Fibroblast of the conjunctiva (primary cell): ENCODE measurements at regions not wholly inside any gene's neighbourhood (a gene's known extent, or its start where the extent isn't known, plus 50 kb on each side); places are given as distances from the start of the nearest gene placed in this dataset.

Experiments used
- DNase-seq: peaks from one replicate; pipeline ENCODE4 v3.0.0-alpha.2; 2010; ENCODE audit warnings: low read depth

GRCh38 chr7:33661430-33662160, 243.7 kb upstream of the BMPER start:
- no peak for DNase-seq

GRCh38 chr7:33666531-33666930, 238.8 kb upstream of the BMPER start:
- DNase-seq: no peak

- no peak for DNase-seq
Observed at GRCh38 chr7:33667196-33667595, 238.1 kb upstream of the BMPER start.

GRCh38 chr7:33669251-33669670, 236.1 kb upstream of the BMPER start:
- no peak for DNase-seq

DNA sequence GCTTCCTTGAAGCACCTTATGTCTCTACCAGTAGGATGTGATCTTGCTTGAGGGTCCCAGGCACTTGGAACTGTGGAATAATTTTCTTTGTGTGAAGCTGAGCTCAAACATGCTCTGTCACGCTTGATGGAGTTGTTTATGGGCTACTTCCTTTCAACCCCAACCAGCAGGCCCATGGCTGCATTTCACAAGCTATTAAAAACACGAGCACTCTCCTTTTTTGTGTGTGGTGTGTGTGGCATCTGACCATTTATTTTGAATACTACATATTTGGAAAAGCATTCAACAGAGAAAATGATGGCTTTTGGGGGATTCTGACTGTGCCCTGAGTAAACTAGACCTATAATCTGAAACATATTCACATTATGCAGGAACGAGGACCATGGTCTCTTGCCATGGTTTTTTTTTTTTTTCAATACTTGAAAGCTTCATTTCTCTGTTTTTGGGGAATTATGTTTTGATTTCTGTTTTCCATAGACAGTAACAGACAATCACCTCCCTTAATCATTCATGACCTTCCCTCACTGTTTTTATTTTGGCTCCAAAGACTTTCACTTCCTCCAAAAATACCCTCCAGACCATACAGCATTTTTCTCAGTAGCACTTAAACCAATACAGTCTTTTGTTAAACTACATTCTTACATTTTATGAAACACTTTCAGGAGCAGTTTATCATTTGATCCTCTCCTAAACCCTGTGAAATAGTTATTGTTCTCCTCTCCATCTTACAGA, 233.6 kb upstream of the BMPER start:
- no peak for DNase-seq

GRCh38 chr7:33673029-33673700, 232.2 kb upstream of the BMPER start:
- DNase-seq: no peak

GRCh38 chr7:33674804-33675411, 230.4 kb upstream of the BMPER start:
- DNase-seq: no peak

DNA sequence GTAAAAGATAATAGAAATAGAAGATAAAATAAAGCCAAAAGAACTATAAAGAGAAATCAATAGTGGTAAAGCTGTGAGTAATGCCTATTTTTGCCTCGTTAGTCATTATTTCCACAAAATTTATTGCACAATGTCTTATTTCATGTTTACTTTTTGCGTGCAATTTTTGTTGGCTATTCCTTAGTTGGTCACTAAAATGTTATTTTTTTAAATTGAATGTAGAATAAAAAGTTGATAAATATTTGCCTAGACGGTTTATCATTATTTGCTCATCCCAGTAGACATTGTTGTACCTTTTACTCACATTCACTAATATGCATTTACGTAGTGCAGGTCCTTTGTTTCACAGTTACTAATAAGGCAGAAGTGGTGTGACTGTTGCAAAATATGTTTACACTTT, 227.8 kb upstream of the BMPER start:
- no peak for DNase-seq

GRCh38 chr7:33678569-33679335, 226.6 kb upstream of the BMPER start:
- no peak for DNase-seq

DNA sequence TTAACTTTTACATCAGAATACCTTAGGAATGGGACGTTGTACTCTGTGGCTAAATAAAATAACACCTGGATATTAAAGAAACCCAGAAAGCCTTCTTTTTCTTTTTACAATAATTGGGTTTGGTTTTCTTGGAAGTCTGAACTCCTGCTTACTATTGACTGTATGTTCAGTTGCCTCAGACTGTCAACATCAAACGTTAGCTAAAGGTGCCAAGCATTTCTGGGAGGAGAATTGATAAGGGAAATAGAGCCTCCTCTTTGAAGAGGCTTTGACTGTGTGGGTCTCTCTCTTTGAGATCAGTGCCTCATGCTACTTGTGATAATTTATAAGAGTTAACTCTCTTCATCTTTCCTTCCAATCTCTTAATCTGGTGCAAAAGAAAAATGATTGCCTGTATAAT, 224.7 kb upstream of the BMPER start:
- DNase-seq: no peak

DNA sequence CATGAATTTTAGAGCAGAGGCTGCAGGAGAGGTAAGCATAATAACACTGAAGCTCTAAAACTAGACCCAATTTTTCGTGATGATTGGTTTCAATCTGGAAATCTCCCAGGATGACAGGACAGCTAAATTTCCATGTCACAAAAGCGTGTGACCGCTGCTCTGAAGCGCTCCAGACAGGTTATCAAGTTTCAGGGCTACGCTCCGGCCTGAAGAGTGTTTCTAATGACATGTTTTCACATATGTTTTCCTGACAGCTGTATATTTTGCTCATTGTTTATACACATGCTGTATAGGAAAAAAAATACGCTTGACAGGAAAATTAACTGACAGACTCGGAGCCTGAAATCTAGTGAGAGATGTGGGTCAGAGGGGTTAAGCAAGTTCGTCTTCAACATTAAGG, 219.8 kb upstream of the BMPER start:
- DNase-seq: no peak

DNA sequence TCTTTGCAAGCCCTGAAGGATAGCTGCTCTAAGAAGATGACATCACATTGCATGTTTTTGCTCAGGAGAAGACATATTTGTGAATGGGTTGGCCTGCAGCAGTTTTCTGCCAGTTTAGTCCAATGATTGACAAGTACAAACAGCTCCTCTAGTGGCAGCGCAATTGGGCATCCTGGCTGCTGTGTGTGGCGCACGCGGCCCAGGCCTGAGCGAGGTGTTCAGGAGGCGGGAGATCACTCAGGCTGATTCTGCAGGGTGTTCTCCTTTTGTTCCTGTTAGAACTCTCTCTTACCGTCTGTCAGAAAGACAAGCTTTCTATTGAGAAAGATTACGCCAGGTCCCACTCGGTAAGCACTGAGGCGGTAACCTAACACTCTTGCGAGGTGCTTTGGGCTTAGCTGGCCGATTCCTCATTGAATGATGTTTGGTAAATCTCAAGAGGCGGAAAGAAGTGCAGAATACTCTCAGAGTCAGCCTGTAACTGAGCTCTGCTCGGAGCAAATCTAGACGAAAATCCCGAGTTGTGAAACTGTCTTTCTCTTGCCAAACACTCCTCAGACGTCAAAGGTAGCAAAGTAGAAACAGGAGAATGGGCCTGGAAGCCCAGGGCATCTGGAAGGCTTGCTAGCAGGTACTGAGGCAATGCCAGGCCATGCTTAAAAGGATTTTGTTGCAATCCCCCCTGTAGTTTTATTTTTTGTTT, 219.2 kb upstream of the BMPER start:
- no peak for DNase-seq

GRCh38 chr7:33687625-33688024, 217.7 kb upstream of the BMPER start:
- DNase-seq: no peak

GRCh38 chr7:33691180-33691579, 214.2 kb upstream of the BMPER start:
- DNase-seq: no peak

GRCh38 chr7:33692956-33693355, 212.4 kb upstream of the BMPER start:
- no peak for DNase-seq

- no peak for DNase-seq
Observed at GRCh38 chr7:33694006-33694405, 211.3 kb upstream of the BMPER start.

GRCh38 chr7:33697616-33698015, 207.7 kb upstream of the BMPER start:
- no peak for DNase-seq

- no peak for DNase-seq
Observed at GRCh38 chr7:33698041-33698440, 207.3 kb upstream of the BMPER start.

DNA sequence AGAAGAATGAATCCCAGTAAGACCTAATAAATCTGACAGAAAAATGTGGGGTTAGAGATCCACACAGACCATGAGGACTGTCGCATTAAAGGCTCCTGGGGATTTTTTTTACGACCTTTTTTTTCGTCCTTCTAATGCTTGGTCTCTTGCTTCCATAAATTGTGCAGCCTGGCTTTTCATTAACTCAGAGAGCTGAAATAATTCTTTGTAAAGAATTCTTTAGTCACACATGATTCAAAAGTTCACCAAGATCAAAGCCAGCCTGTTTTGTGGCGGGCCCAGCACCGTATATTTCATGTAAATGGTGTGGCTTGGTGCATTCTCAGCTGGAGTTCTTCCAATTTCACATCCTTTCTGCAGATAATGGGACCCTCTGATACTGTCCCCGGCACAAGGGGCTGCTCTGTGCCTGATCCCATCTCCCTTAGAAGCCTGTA, 206.6 kb upstream of the BMPER start:
- no peak for DNase-seq

- DNase-seq: no peak
Observed at GRCh38 chr7:33700001-33700899, 205.1 kb upstream of the BMPER start.
